Sigmoid colon (tissue), 4 donors: ENCODE measurements at regions not wholly inside any gene's neighbourhood (a gene's known extent, or its start where the extent isn't known, plus 50 kb on each side); places are given as distances from the start of the nearest gene placed in this dataset.

Experiments used
- POLR2AphosphoS5 ChIP-seq, 4 donors: sonication (generic); formaldehyde crosslinking; IDR thresholded peaks; one replicate each; pipeline ENCODE4 v1.6.1; 2017; ENCODE audit warnings: antibody characterized with exemption in 4 of 4
- TF ChIP-seq, protein P1 (sequence below), 4 experiments: fragments of 450-650 bp in 3 of 4; fragments of 200-600 bp in 1 of 4; IDR thresholded peaks; one replicate each; pipeline ENCODE4 v1.5.1; 2016 to 2019; ENCODE audit warnings: antibody characterized with exemption in 4 of 4, mild to moderate bottlenecking in 3 of 4, moderate library complexity in 2 of 4

DNA sequence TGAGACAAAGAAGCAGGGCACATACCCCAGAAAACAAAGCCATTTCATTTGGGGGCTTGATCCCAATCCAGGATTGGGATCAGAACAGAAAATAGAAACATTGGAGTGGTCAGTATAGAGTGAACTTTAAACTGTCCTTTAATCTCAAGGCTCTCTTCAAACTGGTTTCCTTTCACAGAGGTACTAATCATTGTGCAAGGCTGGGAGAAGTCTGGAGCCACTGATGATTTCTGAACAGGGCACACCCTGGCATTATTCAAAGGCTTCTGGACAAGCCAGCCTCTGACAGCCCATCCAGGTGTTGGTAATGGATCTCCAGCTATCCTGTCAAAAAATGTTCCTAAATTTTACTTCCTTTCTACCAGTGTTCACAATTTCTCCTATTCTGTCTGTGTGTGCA, 244.5 kb downstream of the DDX3Y start:
- TF ChIP-seq, protein P1, sequence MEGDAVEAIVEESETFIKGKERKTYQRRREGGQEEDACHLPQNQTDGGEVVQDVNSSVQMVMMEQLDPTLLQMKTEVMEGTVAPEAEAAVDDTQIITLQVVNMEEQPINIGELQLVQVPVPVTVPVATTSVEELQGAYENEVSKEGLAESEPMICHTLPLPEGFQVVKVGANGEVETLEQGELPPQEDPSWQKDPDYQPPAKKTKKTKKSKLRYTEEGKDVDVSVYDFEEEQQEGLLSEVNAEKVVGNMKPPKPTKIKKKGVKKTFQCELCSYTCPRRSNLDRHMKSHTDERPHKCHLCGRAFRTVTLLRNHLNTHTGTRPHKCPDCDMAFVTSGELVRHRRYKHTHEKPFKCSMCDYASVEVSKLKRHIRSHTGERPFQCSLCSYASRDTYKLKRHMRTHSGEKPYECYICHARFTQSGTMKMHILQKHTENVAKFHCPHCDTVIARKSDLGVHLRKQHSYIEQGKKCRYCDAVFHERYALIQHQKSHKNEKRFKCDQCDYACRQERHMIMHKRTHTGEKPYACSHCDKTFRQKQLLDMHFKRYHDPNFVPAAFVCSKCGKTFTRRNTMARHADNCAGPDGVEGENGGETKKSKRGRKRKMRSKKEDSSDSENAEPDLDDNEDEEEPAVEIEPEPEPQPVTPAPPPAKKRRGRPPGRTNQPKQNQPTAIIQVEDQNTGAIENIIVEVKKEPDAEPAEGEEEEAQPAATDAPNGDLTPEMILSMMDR (IDR thresholded peaks at IDR 0.05), result no peak
- TF ChIP-seq POLR2AphosphoS5 (IDR thresholded peaks at IDR 0.05), result no peak
